K562 (cell line): ENCODE measurements at regions not wholly inside any gene's neighbourhood (a gene's known extent, or its start where the extent isn't known, plus 50 kb on each side); places are given as distances from the start of the nearest gene placed in this dataset.

Experiments
- ATAC-seq: fragments of 200-7000 bp; cut with Tn5 transposase; 3 replicates; pipeline ENCODE4 v1.9.1; 2020; ENCODE audit warnings: moderate library complexity
- BruUV-seq: library from RNA; stranded (reverse); fragments of 400-500 nt; replicated peaks from 2 replicates; lab custom pipeline; 2021; lab: Mats Ljungman, UMichigan
- CTCF ChIA-PET: fragments of 300-600 bp; formaldehyde crosslinking; extraction: SDS; loops from one replicate; lab custom pipeline; 2021; ENCODE audit warnings: low intra/inter-chr PET ratio; lab: Yijun Ruan, JAX
- POLR2A ChIA-PET: fragments of 300-600, 350-650 bp; sonication (Branson Sonifier 250); formaldehyde crosslinking; extraction: SDS; loops from one replicate; lab custom pipeline; 2021; ENCODE audit warnings: antibody characterized with exemption, inconsistent platforms; lab: Yijun Ruan, JAX
- DNase-seq, 4 experiments: peaks; one replicate each; pipeline versions ENCODE4 v3.0.0 to v3.0.0-alpha.2; 2011 to 2018; ENCODE audit warnings: low spot score in 3 of 4, mixed read lengths in 3 of 4; ENCODE audit errors: extremely low read depth in 1 of 4
- FAIRE-seq: peaks from 2 replicates; lab custom pipeline; 2011; peaks lifted over from hg19 to GRCh38; lab: Jason Lieb, UNC
- H2AFZ ChIP-seq: 2 replicates; pipeline ENCODE4 v1.6.0; 2011; ENCODE audit warnings: low read depth, low read length, control low read depth, inconsistent platforms
- H3K27ac ChIP-seq: fragments of 200-600 bp; 3 replicates; pipeline ENCODE4 v1.8.0; 2011; ENCODE audit warnings: low read depth, mild to moderate bottlenecking, control low read depth, inconsistent platforms, low read length, moderate library complexity, mixed read lengths; ENCODE audit errors: extremely low read depth
- H3K27me3 ChIP-seq, 2 experiments: fragments of 300-600 bp in 1 of 2; 2 replicates in 1 of 2; 3 replicates in 1 of 2; pipeline versions ENCODE4 v1.6.0 to v1.8.0; 2011; ENCODE audit warnings: inconsistent platforms in 2 of 2, low read length in 2 of 2, mild to moderate bottlenecking in 1 of 2, mixed read lengths in 1 of 2, moderate library complexity in 1 of 2; ENCODE audit not compliant: control insufficient read depth in 2 of 2, insufficient read depth in 2 of 2
- H3K36me3 ChIP-seq: fragments of 300-600 bp; 3 replicates; pipeline ENCODE4 v1.8.0; 2011; ENCODE audit warnings: mild to moderate bottlenecking, low read length, inconsistent platforms; ENCODE audit not compliant: control insufficient read depth, insufficient read depth
- H3K4me1 ChIP-seq, 2 experiments: fragments of 200-600 bp in 1 of 2; replicated peaks in 1 of 2; 2 replicates in 1 of 2; 3 replicates in 1 of 2; pipeline versions ENCODE4 v1.5.1 to v1.8.0; 2011; ENCODE audit warnings: inconsistent platforms in 2 of 2, low read length in 2 of 2, mild to moderate bottlenecking in 1 of 2, mixed read lengths in 1 of 2, moderate library complexity in 1 of 2; ENCODE audit not compliant: control insufficient read depth in 2 of 2, insufficient read depth in 2 of 2
- H3K4me2 ChIP-seq: 2 replicates; pipeline ENCODE4 v1.6.1; 2011; ENCODE audit warnings: low read length, control low read depth, inconsistent platforms, mixed read lengths; ENCODE audit not compliant: insufficient read depth
- H3K4me3 ChIP-seq: fragments of 200-600 bp; sonication (generic), shearing (Covaris generic); 2 replicates; pipeline ENCODE4 v1.5.1; 2016; ENCODE audit warnings: control low read depth, inconsistent platforms
- H3K79me2 ChIP-seq: fragments of 200-600 bp; 3 replicates; pipeline ENCODE4 v1.8.0; 2011; ENCODE audit warnings: low read length, inconsistent platforms; ENCODE audit not compliant: control insufficient read depth, insufficient read depth
- H3K9ac ChIP-seq, 2 experiments: 2 replicates each; pipeline versions ENCODE4 v1.6.0 to v1.6.1; 2011; ENCODE audit warnings: low read depth in 2 of 2, low read length in 2 of 2, control low read depth in 1 of 2, inconsistent platforms in 1 of 2, mild to moderate bottlenecking in 1 of 2, mixed read lengths in 1 of 2; ENCODE audit not compliant: insufficient read depth in 1 of 2
- H3K9me1 ChIP-seq: one replicate; pipeline ENCODE4 v1.6.0; 2011; ENCODE audit warnings: inconsistent platforms, mild to moderate bottlenecking, low read length, moderate library complexity; ENCODE audit not compliant: control insufficient read depth, insufficient read depth
- H3K9me3 ChIP-seq: replicated peaks from 2 replicates; pipeline ENCODE4 v1.5.1; 2011; ENCODE audit warnings: low read depth, low read length, inconsistent platforms; ENCODE audit not compliant: control insufficient read depth, insufficient read depth
- H4K20me1 ChIP-seq: replicated peaks from 2 replicates; pipeline ENCODE4 v1.6.1; 2011; ENCODE audit warnings: low read length, inconsistent platforms, mixed read lengths; ENCODE audit not compliant: control insufficient read depth, insufficient read depth
- CBX1 ChIP-seq: sonication (generic); IDR thresholded peaks from 2 replicates; pipeline ENCODE4 v1.6.1; 2016; ENCODE audit warnings: antibody characterized with exemption, low read depth, mild to moderate bottlenecking
- CSDE1 ChIP-seq, 2 experiments: fragments of 450-650 bp; IDR thresholded peaks; 2 replicates each; pipeline ENCODE4 v1.6.1; 2016; ENCODE audit warnings: mild to moderate bottlenecking in 1 of 2
- DACH1 ChIP-seq: fragments of 450-650 bp; IDR thresholded peaks from 2 replicates; pipeline ENCODE4 v1.6.1; 2018; ENCODE audit not compliant: partially characterized antibody
- DDX20 ChIP-seq: fragments of 450-650 bp; IDR thresholded peaks from 2 replicates; pipeline ENCODE4 v1.6.1; 2016; ENCODE audit warnings: missing genetic modification characterization, low read depth, mild to moderate bottlenecking, missing compliant biosample characterization, moderate library complexity
- EHMT2 ChIP-seq: fragments of 450-650 bp; IDR thresholded peaks from 2 replicates; pipeline ENCODE4 v1.6.1; 2018; ENCODE audit warnings: antibody characterized with exemption
- FOS ChIP-seq: IDR thresholded peaks from 3 replicates; pipeline ENCODE4 v1.6.1; 2011; ENCODE audit not compliant: insufficient read length; ENCODE audit errors: extremely low read depth
- MCM3 ChIP-seq: fragments of 450-650 bp; IDR thresholded peaks from 2 replicates; pipeline ENCODE4 v1.6.1; 2016
- MTA2 ChIP-seq: fragments of 450-650 bp; IDR thresholded peaks from 2 replicates; pipeline ENCODE4 v1.6.1; 2016; ENCODE audit warnings: low read depth
- MTF1 ChIP-seq: fragments of 250-450 bp; sonication (Bioruptor Pico); IDR thresholded peaks from 2 replicates; pipeline ENCODE4 v1.9.0; 2021; ENCODE audit warnings: moderate library complexity, mild to moderate bottlenecking, inconsistent platforms, borderline replicate concordance
- NCOA4 ChIP-seq: fragments of 450-650 bp; IDR thresholded peaks from 2 replicates; pipeline ENCODE4 v1.6.1; 2018; ENCODE audit warnings: mild to moderate bottlenecking; ENCODE audit not compliant: partially characterized antibody
- NRF1 ChIP-seq, 2 experiments: fragments of 450-650 bp; IDR thresholded peaks in 1 of 2; conservative IDR thresholded peaks in 1 of 2; 2 replicates each; pipeline ENCODE4 v1.6.1; 2014; ENCODE audit warnings: mild to moderate bottlenecking in 2 of 2
- ZKSCAN1 ChIP-seq: fragments of 150-350 bp; IDR thresholded peaks from 2 replicates; pipeline ENCODE4 v1.6.1; 2016; ENCODE audit warnings: low read depth, low read length
- ZNF232 ChIP-seq: sonication (generic); formaldehyde crosslinking; IDR thresholded peaks from 2 replicates; pipeline ENCODE4 v1.8.0; 2022; ENCODE audit warnings: mild to moderate bottlenecking, missing genetic modification reagents
- WGBS: fragments of 100-300 bp; shearing (Covaris generic); methylation state at CpG from one replicate; pipeline ENCODE4 v1.1.6; 2016; ENCODE audit warnings: low coverage, mixed read lengths; ENCODE audit not compliant: insufficient coverage; ENCODE audit errors: missing lambda C conversion rate; 5-methylcytosine and 5-hydroxymethylcytosine counted together
- in situ Hi-C: fragments of 300-500 bp; cut with MboI; formaldehyde crosslinking; loops from 4 replicates; pipeline ENCODE4 v1.15.0; 2018; ENCODE audit warnings: inconsistent platforms, mixed read lengths
- intact Hi-C: fragments of 100-400 bp; cut with micrococcal nuclease; formaldehyde crosslinking; loops from 2 replicates; pipeline ENCODE4 v1.14.2; 2022
- TF ChIP-seq, protein P1 (sequence below): sonication (generic); formaldehyde crosslinking; IDR thresholded peaks from 2 replicates; pipeline ENCODE4 v1.8.1; 2023; ENCODE audit warnings: missing genetic modification reagents, mild to moderate bottlenecking, borderline replicate concordance
- TF ChIP-seq, protein P2 (sequence below): fragments of 450-650 bp; IDR thresholded peaks from 2 replicates; pipeline ENCODE4 v1.6.1; 2018; ENCODE audit warnings: mild to moderate bottlenecking, low read depth; ENCODE audit not compliant: partially characterized antibody
- TF ChIP-seq, protein P3 (sequence below): fragments of 250-450 bp; sonication (Bioruptor Pico); IDR thresholded peaks from 2 replicates; pipeline ENCODE4 v1.5.0; 2020; ENCODE audit warnings: mild to moderate bottlenecking

DNA sequence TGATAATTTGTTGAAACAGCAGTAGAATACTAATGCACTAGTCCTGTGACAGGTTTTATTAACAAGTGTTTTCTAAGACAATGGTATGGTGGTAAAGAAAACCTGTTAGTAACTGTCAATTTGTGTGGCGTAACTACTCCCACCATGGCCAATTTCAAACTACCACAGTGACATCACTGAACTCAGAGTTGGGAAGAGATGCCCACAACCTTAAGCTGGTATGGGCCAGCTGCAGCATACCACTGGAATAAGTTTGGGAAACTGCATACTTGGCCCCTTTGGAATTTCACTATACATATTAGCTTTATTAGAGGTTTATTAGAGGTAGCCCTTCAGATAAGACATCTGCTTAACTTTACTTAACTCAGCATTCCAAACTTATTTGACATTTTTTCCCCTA, 419.4 kb downstream of the NDFIP2 start:
- in situ Hi-C loops (no loop called here), intact Hi-C loops (no loop called here)
- H4K20me1 ChIP-seq, result no peaks in the 10 kb centered on the region
- H3K4me2 ChIP-seq, result no peak overlapping the region
- ChIA-PET POLR2A (no interaction called here), CTCF (no interaction called here)
- no peaks in the 10 kb centered on the region for H3K9me3 ChIP-seq
- no peak overlapping the region for H3K4me3 ChIP-seq
- WGBS, result 0% methylated on average over 1 of the region's 1 CpG
- no peaks in the 10 kb centered on the region for H3K36me3 ChIP-seq
- BruUV-seq, result no TSS peak
- no peaks in the 10 kb centered on the region for H3K4me1 ChIP-seq
- H3K9ac ChIP-seq, result no peak overlapping the region
- ATAC-seq, result no peak
- DNase-seq, result no peak
- no peak overlapping the region for H3K27ac ChIP-seq
- no peak for FAIRE-seq
- H2AFZ ChIP-seq, result no peak overlapping the region
- no peaks in the 10 kb centered on the region for H3K79me2 ChIP-seq
- no peaks in the 10 kb centered on the region for H3K27me3 ChIP-seq
- TF ChIP-seq NRF1 (conservative IDR thresholded peaks at IDR 0.05 in 1 of 2, IDR thresholded peaks at IDR 0.05 in 1 of 2) (no peak), NCOA4 (no peak), DDX20 (tag) (no peak), DACH1 (no peak), EHMT2 (no peak), FOS (no peak), ZNF232 (CRISPR knock-in tag) (no peak), ZKSCAN1 (no peak), MTA2 (no peak), CSDE1 (IDR thresholded peaks at IDR 0.05) (no peak), CBX1 (no peak), MTF1 (CRISPR knock-in tag) (no peak), MCM3 (no peak)
- TF ChIP-seq, protein P1, sequence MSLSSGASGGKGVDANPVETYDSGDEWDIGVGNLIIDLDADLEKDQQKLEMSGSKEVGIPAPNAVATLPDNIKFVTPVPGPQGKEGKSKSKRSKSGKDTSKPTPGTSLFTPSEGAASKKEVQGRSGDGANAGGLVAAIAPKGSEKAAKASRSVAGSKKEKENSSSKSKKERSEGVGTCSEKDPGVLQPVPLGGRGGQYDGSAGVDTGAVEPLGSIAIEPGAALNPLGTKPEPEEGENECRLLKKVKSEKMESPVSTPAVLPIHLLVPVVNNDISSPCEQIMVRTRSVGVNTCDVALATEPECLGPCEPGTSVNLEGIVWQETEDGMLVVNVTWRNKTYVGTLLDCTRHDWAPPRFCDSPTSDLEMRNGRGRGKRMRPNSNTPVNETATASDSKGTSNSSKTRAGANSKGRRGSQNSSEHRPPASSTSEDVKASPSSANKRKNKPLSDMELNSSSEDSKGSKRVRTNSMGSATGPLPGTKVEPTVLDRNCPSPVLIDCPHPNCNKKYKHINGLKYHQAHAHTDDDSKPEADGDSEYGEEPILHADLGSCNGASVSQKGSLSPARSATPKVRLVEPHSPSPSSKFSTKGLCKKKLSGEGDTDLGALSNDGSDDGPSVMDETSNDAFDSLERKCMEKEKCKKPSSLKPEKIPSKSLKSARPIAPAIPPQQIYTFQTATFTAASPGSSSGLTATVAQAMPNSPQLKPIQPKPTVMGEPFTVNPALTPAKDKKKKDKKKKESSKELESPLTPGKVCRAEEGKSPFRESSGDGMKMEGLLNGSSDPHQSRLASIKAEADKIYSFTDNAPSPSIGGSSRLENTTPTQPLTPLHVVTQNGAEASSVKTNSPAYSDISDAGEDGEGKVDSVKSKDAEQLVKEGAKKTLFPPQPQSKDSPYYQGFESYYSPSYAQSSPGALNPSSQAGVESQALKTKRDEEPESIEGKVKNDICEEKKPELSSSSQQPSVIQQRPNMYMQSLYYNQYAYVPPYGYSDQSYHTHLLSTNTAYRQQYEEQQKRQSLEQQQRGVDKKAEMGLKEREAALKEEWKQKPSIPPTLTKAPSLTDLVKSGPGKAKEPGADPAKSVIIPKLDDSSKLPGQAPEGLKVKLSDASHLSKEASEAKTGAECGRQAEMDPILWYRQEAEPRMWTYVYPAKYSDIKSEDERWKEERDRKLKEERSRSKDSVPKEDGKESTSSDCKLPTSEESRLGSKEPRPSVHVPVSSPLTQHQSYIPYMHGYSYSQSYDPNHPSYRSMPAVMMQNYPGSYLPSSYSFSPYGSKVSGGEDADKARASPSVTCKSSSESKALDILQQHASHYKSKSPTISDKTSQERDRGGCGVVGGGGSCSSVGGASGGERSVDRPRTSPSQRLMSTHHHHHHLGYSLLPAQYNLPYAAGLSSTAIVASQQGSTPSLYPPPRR (CRISPR knock-in tag), result no peak
- TF ChIP-seq, protein P2, sequence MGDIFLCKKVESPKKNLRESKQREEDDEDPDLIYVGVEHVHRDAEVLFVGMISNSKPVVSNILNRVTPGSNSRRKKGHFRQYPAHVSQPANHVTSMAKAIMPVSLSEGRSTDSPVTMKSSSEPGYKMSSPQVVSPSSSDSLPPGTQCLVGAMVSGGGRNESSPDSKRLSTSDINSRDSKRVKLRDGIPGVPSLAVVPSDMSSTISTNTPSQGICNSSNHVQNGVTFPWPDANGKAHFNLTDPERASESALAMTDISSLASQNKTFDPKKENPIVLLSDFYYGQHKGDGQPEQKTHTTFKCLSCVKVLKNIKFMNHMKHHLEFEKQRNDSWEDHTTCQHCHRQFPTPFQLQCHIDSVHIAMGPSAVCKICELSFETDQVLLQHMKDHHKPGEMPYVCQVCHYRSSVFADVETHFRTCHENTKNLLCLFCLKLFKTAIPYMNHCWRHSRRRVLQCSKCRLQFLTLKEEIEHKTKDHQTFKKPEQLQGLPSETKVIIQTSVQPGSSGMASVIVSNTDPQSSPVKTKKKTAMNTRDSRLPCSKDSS, result no peak
- TF ChIP-seq, protein P3, sequence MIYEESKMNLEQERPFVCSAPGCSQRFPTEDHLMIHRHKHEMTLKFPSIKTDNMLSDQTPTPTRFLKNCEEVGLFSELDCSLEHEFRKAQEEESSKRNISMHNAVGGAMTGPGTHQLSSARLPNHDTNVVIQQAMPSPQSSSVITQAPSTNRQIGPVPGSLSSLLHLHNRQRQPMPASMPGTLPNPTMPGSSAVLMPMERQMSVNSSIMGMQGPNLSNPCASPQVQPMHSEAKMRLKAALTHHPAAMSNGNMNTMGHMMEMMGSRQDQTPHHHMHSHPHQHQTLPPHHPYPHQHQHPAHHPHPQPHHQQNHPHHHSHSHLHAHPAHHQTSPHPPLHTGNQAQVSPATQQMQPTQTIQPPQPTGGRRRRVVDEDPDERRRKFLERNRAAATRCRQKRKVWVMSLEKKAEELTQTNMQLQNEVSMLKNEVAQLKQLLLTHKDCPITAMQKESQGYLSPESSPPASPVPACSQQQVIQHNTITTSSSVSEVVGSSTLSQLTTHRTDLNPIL (CRISPR knock-in tag), result no peak
- no peaks in the 10 kb centered on the region for H3K9me1 ChIP-seq
